ENCODE measurements at regions not wholly inside any gene's neighbourhood (a gene's known extent, or its start where the extent isn't known, plus 50 kb on each side); places are given as distances from the start of the nearest gene placed in this dataset.
"Not testable (repeated sequence)": the region's sequence is repeated elsewhere in the genome, so short reads cannot be mapped to it uniquely, and the experiment has no call there.

- no peak for DNase-seq (ENCODE audit: low read depth in 2 of 2)
These were observed 166.3 kb downstream of the KIF26A start for GRCh38 chr14:104304451-104305351.

GRCh38 chr14:104305511-104306449, 167.4 kb downstream of the KIF26A start:
- no peak for DNase-seq (ENCODE audit: low read depth in 2 of 2)

GRCh38 chr14:104306450-104307040, 168.2 kb downstream of the KIF26A start:
- no peak for DNase-seq (ENCODE audit: low read depth in 2 of 2)

GRCh38 chr14:104307246-104307626, 168.8 kb downstream of the KIF26A start:
- no peak for DNase-seq (ENCODE audit: low read depth in 2 of 2)

GRCh38 chr14:104307627-104308401, 169.4 kb downstream of the KIF26A start:
- no peak for DNase-seq (ENCODE audit: low read depth in 2 of 2)

- not testable (repeated sequence) for DNase-seq (ENCODE audit: low read depth in 2 of 2)
These were observed 170.1 kb downstream of the KIF26A start for GRCh38 chr14:104308534-104308933.

- DNase-seq (ENCODE audit: low read depth in 2 of 2) = no peak
These were observed 171.4 kb downstream of the KIF26A start for GRCh38 chr14:104309657-104310369.

GRCh38 chr14:104311358-104311757, 173.0 kb downstream of the KIF26A start:
- no peak for DNase-seq (ENCODE audit: low read depth in 2 of 2)

GRCh38 chr14:104313674-104314073, 175.3 kb downstream of the KIF26A start:
- DNase-seq (ENCODE audit: low read depth in 2 of 2) = no peak

GRCh38 chr14:104314251-104314941, 176.0 kb downstream of the KIF26A start:
- DNase-seq (ENCODE audit: low read depth in 2 of 2) = no peak

GRCh38 chr14:104315169-104315568, 176.8 kb downstream of the KIF26A start:
- DNase-seq (ENCODE audit: low read depth in 2 of 2) = no peak

GRCh38 chr14:104315625-104316024, 177.2 kb downstream of the KIF26A start:
- no peak for DNase-seq (ENCODE audit: low read depth in 2 of 2)

- DNase-seq (ENCODE audit: low read depth in 2 of 2) = no peak
These were observed 177.8 kb downstream of the KIF26A start for GRCh38 chr14:104316121-104316722.

- no peak for DNase-seq (ENCODE audit: low read depth in 2 of 2)
These were observed 178.5 kb downstream of the KIF26A start for GRCh38 chr14:104316723-104317491.

GRCh38 chr14:104317492-104317805, 179.1 kb downstream of the KIF26A start:
- DNase-seq (ENCODE audit: low read depth in 2 of 2) = no peak

- DNase-seq (ENCODE audit: low read depth in 2 of 2) = no peak
These were observed 179.7 kb downstream of the KIF26A start for GRCh38 chr14:104317975-104318557.

- no peak for DNase-seq (ENCODE audit: low read depth in 2 of 2)
These were observed 180.4 kb downstream of the KIF26A start for GRCh38 chr14:104318558-104319490.

Measured in stimulated activated CD4-positive, alpha-beta T cell treated with anti-CD3 and anti-CD28 coated beads, Interleukin-1b, Interleukin-23, amount 100 ng/mL, for 1 hour (primary cell).